ENCODE measurements at regions not wholly inside any gene's neighbourhood (a gene's known extent, or its start where the extent isn't known, plus 50 kb on each side); places are given as distances from the start of the nearest gene placed in this dataset.

- H3K4me3 ChIP-seq (ENCODE audit: low read length): no peak overlapping the region
- no peak for TF ChIP-seq ZNF274 (IDR thresholded peaks at IDR 0.05; ENCODE audit: low read depth, low read length)
Observed at GRCh38 chr12:92440072-92440471, 262.7 kb upstream of the PLEKHG7 start.

DNA sequence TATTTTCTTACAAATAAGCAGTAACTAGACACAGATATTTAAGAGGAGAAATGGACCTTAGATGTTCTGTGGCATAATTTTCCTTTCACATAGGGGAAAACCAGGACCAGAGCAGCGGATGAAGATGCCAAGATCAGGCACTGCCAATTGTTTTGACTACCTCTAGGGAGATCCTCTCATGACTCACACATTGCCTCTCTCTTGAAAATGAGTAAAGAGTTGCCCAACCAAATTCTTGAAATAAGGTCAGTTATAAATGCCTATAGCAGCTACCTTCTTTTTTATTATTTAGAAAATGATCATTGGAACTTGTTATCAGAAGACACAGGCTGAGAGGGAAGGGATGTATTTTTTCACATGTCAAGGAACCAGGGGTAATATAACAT, 263.4 kb upstream of the PLEKHG7 start:
- no peak for TF ChIP-seq ZNF274 (IDR thresholded peaks at IDR 0.05; ENCODE audit: low read depth, low read length)

GRCh38 chr12:92438641-92439419, 264.0 kb upstream of the PLEKHG7 start:
- TF ChIP-seq ZNF274 (IDR thresholded peaks at IDR 0.05; ENCODE audit: low read depth, low read length): no peak
- H3K4me3 ChIP-seq (ENCODE audit: low read length): no peak overlapping the region

More for the DNA sequence above, 263.4 kb upstream of the PLEKHG7 start:
- no peak overlapping the region for H3K4me3 ChIP-seq (ENCODE audit: low read length)

GRCh38 chr12:92437452-92437851, 265.3 kb upstream of the PLEKHG7 start:
- no peak for TF ChIP-seq ZNF274 (IDR thresholded peaks at IDR 0.05; ENCODE audit: low read depth, low read length)
- H3K4me3 ChIP-seq (ENCODE audit: low read length): no peak overlapping the region

GRCh38 chr12:92436856-92437255, 265.9 kb upstream of the PLEKHG7 start:
- no peak overlapping the region for H3K4me3 ChIP-seq (ENCODE audit: low read length)
- no peak for TF ChIP-seq ZNF274 (IDR thresholded peaks at IDR 0.05; ENCODE audit: low read depth, low read length)

GRCh38 chr12:92434607-92435025, 268.2 kb upstream of the PLEKHG7 start:
- TF ChIP-seq ZNF274 (IDR thresholded peaks at IDR 0.05; ENCODE audit: low read depth, low read length): no peak
- no peak overlapping the region for H3K4me3 ChIP-seq (ENCODE audit: low read length)

GRCh38 chr12:92432724-92433441, 269.9 kb upstream of the PLEKHG7 start:
- TF ChIP-seq ZNF274 (IDR thresholded peaks at IDR 0.05; ENCODE audit: low read depth, low read length): no peak
- H3K4me3 ChIP-seq (ENCODE audit: low read length): peak overlapping the region; percentile 60; the same call in 1 of the 2 replicates

DNA sequence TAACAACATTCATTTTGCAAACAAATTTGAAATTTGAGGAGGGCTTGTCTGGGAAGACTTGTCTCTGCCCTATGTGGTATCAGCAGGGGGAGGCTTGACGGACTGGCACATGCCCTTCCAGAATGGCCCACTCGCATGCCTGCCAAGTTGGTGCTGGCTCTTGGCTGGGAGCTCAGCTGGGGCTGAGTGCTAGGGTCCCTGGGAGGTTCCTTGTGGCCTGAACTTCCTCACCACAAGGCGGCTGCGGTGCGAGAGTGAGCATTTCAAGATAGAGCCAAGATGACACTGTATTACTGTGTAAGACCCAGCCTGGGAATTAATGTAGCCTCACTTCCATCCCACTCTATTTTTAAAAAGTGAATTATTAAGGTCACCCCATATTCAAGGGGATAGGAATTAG, 271.6 kb upstream of the PLEKHG7 start:
- H3K4me3 ChIP-seq (ENCODE audit: low read length): no peak overlapping the region
- no peak for TF ChIP-seq ZNF274 (IDR thresholded peaks at IDR 0.05; ENCODE audit: low read depth, low read length)

DNA sequence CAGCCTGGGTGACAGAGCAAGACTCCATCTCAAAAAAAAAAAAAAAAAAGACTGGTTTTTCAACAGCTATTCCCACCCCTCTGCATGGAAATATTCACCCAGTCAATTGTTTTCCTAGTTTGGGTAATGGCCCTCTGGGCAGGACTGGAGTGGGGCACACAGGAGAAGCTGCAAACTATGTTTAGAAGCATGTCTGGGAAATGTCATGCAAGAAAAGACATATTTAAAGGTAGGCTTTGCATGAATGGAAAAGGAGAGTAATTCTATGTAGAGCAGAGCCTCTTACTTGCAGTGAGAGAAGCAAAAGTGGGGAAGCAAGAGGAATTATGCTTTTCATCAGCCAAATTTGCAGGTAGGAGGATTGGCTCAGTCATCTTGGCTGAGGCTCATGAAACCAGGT, 276.5 kb upstream of the PLEKHG7 start:
- H3K4me3 ChIP-seq (ENCODE audit: low read length): no peak overlapping the region
- no peak for TF ChIP-seq ZNF274 (IDR thresholded peaks at IDR 0.05; ENCODE audit: low read depth, low read length)

DNA sequence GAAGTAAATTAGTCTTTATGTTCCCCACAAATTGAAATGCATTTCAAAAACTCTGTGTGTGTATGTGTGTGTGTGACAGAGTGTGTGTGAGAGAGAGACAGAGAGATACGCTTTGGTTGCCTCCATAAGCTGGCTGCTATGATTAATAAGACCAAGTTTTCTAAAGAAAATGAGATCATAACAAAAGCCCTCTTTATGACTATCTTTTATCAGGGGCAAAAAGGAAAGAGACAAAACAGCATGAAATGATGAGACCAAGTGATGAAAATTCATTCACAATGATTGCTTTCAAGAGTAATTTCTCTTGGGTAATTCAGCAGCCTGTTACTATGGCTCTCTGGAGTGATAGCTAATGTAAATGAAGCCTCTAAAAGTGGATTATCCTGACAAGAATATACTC, 277.6 kb upstream of the PLEKHG7 start:
- no peak overlapping the region for H3K4me3 ChIP-seq (ENCODE audit: low read length)
- no peak for TF ChIP-seq ZNF274 (IDR thresholded peaks at IDR 0.05; ENCODE audit: low read depth, low read length)

DNA sequence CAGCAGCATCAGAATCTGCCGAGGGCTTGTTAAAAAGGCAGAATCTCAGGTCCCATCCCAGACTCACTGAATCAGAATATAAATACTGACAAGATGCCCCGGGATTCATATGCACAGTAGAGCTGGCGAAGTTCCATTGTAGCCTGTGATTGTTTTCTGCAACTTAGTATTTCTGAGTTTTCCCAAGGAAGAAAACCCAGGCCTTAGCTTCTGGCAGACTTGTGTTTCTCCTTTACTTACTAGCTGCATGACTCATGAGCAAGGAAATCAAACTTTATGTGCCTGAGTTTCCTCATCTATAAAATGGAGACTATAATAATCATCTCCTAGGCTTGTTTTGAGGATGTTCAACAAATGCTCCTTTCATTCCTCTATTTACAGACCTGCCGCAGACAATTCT, 278.5 kb upstream of the PLEKHG7 start:
- no peak for TF ChIP-seq ZNF274 (IDR thresholded peaks at IDR 0.05; ENCODE audit: low read depth, low read length)

DNA sequence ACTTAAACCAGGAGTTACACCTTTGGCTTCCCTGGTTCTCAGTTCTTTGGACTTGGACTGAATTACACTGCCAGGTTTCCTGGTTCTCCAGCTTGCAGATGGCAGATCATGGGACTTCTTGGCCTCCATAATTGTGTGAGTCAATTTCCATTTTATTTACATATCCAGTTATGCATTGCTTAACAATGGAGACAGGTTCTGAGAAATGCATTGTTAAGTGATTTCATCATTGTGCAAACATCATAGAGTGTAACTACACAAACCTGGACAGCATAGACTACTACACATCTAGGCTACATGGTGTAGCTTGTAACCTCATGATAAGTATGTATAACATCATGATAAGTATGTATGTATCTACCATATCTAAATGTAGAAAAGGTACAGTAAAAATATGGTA, 276.1 kb upstream of the BTG1 start:
- no peak overlapping the region for H3K4me3 ChIP-seq (ENCODE audit: low read length)
- no peak for TF ChIP-seq ZNF274 (IDR thresholded peaks at IDR 0.05; ENCODE audit: low read depth, low read length)

More for the DNA sequence above, 278.5 kb upstream of the PLEKHG7 start:
- no peak overlapping the region for H3K4me3 ChIP-seq (ENCODE audit: low read length)

- TF ChIP-seq ZNF274 (IDR thresholded peaks at IDR 0.05; ENCODE audit: low read depth, low read length): no peak
- no peak overlapping the region for H3K4me3 ChIP-seq (ENCODE audit: low read length)
Observed at GRCh38 chr12:92421042-92421441, 275.4 kb upstream of the BTG1 start.

GRCh38 chr12:92419201-92419600, 273.6 kb upstream of the BTG1 start:
- no peak for TF ChIP-seq ZNF274 (IDR thresholded peaks at IDR 0.05; ENCODE audit: low read depth, low read length)
- no peak overlapping the region for H3K4me3 ChIP-seq (ENCODE audit: low read length)

DNA sequence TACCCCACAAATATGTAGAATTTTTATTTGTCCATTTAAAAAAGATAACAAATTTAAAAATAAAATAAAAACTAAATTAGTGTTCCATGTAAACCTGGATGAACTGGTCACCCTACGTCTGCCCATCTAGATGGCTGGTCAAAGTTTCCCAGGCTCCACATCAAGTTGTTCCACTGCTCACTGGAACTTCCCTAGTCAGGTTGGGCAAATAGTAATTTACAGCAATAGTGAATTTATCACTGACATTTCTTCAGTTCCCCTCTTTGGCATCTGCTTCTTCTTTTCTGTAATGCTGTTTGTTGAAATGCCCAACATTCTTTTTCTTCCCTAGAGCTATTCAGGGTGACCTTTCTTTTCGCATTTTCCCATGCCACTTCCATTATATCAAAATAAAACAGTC, 272.7 kb upstream of the BTG1 start:
- TF ChIP-seq ZNF274 (IDR thresholded peaks at IDR 0.05; ENCODE audit: low read depth, low read length): no peak
- H3K4me3 ChIP-seq (ENCODE audit: low read length): no peak overlapping the region

Measured in GM08714 (cell line).